Transverse colon (tissue), 4 donors: ENCODE measurements at regions not wholly inside any gene's neighbourhood (a gene's known extent, or its start where the extent isn't known, plus 50 kb on each side); places are given as distances from the start of the nearest gene placed in this dataset.

ENCODE experiments used
- POLR2A ChIP-seq: fragments of 450-650 bp; IDR thresholded peaks from one replicate; pipeline ENCODE4 v1.6.1; 2016; ENCODE audit warnings: antibody characterized with exemption, mild to moderate bottlenecking, moderate library complexity
- POLR2AphosphoS5 ChIP-seq, 3 donors: sonication (generic); formaldehyde crosslinking; IDR thresholded peaks; one replicate each; pipeline ENCODE4 v1.6.1; 2016; ENCODE audit warnings: antibody characterized with exemption in 3 of 3
- TF ChIP-seq, protein P1 (sequence below), 5 experiments: fragments of 200-600 bp in 3 of 5; fragments of 450-650 bp in 2 of 5; sonication (generic) in 3 of 5; IDR thresholded peaks; 1 replicate in 2 of 5; 2 replicates in 3 of 5; pipeline ENCODE4 v1.5.1; 2016 to 2017; ENCODE audit warnings: antibody characterized with exemption in 5 of 5, inconsistent platforms in 3 of 5, mild to moderate bottlenecking in 2 of 5, moderate library complexity in 1 of 5

DNA sequence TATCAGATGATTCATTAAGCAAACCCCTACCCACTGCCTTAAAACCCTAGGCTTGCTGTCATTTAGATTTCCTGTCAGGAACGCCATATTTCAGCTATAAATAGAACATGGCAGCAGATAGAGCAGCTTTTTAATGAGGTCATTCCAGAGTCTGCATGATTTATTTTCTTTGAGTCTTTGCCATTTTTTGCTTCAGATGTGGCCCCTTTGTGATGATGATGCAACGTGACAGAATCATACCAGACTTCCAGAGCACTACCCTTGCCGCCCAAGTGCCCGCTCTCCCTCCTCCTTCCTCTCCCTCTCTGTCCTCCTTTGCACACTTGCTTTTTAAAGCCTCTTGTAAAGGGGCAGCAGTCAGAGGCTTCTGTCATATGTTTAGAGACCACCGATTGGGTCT, 55.5 kb upstream of the TRIM67 start:
- TF ChIP-seq POLR2AphosphoS5 (IDR thresholded peaks at IDR 0.05) (no peak), POLR2A (no peak)
- TF ChIP-seq, protein P1, sequence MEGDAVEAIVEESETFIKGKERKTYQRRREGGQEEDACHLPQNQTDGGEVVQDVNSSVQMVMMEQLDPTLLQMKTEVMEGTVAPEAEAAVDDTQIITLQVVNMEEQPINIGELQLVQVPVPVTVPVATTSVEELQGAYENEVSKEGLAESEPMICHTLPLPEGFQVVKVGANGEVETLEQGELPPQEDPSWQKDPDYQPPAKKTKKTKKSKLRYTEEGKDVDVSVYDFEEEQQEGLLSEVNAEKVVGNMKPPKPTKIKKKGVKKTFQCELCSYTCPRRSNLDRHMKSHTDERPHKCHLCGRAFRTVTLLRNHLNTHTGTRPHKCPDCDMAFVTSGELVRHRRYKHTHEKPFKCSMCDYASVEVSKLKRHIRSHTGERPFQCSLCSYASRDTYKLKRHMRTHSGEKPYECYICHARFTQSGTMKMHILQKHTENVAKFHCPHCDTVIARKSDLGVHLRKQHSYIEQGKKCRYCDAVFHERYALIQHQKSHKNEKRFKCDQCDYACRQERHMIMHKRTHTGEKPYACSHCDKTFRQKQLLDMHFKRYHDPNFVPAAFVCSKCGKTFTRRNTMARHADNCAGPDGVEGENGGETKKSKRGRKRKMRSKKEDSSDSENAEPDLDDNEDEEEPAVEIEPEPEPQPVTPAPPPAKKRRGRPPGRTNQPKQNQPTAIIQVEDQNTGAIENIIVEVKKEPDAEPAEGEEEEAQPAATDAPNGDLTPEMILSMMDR (IDR thresholded peaks at IDR 0.05), result no peak
